C4-2B (cell line): ENCODE measurements at regions not wholly inside any gene's neighbourhood (a gene's known extent, or its start where the extent isn't known, plus 50 kb on each side); places are given as distances from the start of the nearest gene placed in this dataset.

ENCODE experiments used
- H3K27ac ChIP-seq: fragments of 450-650 bp; 2 replicates; pipeline ENCODE4 v1.5.1; 2017
- CTCF ChIP-seq: fragments of 450-650 bp; conservative IDR thresholded peaks from 2 replicates; pipeline ENCODE4 v1.5.1; 2017; ENCODE audit warnings: mild to moderate bottlenecking
- ZFX ChIP-seq: fragments of 450-650 bp; IDR thresholded peaks from 2 replicates; pipeline ENCODE4 v1.6.1; 2017

- no peak overlapping the region for H3K27ac ChIP-seq
- TF ChIP-seq ZFX (no peak), CTCF (no peak)
These were observed 337.0 kb downstream of the IPO8 start for GRCh38 chr12:30358671-30359070.

DNA sequence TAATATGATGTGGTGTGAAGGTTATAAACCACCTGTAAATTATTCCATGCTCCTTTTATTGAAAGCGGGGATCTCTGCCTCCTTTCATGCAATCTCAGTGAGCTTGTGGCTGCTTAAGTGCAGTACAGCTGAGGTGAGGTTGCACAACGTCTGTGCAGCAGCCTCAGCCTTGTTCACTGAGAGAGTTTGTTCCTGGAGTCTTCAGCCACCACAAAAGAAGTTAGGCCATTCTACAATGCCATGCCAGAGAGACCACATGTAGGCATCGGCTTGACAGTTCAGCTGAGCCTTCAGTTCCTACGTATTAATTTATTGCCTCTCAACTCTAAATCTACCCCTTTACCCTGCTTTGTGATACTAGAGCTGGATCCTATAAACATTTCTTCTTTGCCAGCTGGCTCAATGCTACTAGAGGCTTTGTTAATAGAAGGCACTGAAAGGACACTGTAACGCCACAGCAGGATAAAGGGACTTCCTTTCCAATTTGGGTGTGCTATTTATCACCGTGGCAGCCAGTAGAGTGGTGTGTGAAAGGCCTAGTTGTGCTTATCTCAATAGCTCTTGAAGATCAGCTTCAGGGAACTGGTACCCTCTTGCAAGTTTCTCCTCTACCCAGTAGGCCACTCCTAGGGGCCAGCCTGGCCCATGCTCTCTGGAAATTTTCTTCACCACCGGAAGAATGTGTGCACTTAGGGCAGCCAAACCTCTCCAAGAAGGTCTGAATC is 337.7 kb downstream of the IPO8 start:
- TF ChIP-seq CTCF (no peak), ZFX (no peak)
- H3K27ac ChIP-seq: no peak overlapping the region

GRCh38 chr12:30345744-30346471 is 349.8 kb downstream of the IPO8 start:
- no peak for TF ChIP-seq ZFX
- H3K27ac ChIP-seq: no peak overlapping the region

DNA sequence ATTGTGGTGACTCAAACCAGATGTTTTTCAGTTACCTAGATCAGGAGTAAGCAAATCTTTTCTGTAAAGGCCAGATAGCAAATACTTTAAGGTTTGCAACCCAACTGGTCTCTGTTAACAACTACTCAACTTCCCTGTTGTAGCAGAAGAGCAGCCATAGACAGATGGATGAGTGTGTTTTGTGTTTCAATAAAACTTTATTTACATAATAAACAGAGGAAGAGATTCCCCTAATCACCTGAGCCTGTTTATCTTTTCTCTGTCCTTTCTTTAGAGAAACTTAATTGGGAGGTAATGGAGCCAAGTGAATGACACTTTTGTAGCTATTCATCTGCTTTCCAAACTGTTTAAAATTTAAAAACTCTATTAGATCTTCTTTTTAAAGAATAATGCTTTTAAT is 365.1 kb downstream of the IPO8 start:
- TF ChIP-seq ZFX (no peak), CTCF (no peak)
- H3K27ac ChIP-seq: no peak overlapping the region

DNA sequence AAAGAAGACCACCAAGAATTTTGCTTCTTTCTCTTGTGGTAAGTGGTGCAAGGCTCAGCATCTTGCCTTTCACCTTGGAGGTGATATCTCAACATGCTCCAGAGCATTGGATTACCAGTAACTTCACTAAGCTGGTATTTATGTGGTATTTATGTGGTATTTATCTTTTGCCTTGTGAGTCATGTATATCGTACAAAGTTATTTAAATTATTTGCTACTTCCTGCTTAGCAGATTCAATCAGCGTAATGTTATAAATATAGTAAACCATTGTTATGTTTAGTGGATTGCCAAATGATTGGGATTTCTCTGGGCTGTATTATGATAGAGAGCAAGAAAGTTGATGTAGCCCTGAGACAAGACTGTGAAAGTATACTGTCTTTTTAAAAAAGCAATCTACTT is 366.4 kb downstream of the IPO8 start:
- TF ChIP-seq ZFX: no peak
- no peak for TF ChIP-seq CTCF
- no peak overlapping the region for H3K27ac ChIP-seq

DNA sequence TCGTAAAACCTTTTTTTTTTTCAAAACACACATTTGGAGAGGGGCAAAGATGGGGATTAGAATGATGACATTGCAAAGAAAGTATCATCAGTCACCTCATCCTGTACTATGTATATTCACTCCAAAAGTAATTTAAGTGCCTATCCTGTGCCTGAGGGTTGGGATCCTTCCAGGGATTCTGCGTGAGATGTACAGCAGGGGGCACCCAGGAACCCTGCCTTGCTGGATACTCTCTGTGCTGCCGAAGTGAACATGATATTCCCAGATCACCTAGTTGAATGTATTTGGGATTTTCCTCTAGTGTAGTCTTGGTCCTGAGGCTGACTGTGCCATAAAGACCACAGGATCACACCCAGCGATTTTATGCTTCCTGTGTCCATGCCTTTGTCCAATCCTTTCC is 372.7 kb downstream of the IPO8 start:
- TF ChIP-seq CTCF (peak; percentile 25), ZFX (no peak)
- no peak overlapping the region for H3K27ac ChIP-seq

DNA sequence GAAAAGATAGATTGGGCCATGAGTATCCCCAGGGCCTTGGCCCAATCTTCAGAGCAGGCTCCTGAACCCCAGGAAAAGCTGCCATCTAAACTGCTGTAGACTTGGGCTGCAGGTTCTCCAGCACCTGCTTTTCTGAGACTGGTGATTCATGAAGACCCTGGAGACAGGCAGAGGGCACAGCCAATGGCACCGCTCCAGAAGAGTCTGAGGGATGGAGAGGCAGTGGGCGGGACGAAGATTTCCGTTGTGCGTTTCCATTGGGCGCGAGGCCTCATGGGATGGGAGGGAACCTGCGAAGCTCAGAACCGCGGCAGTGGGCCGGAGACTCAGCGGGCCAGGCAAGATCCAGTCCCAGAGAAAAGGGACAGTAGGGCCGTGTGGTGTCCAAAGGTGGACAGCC is 375.1 kb downstream of the IPO8 start:
- TF ChIP-seq ZFX (no peak), CTCF (no peak)
- H3K27ac ChIP-seq: no peak overlapping the region
